ENCODE measurements at regions not wholly inside any gene's neighbourhood (a gene's known extent, or its start where the extent isn't known, plus 50 kb on each side); places are given as distances from the start of the nearest gene placed in this dataset.

GRCh38 chr12:16415155-16415554 lies 67.7 kb downstream of the MGST1 start:
- ChIA-PET CTCF (no interaction called here), POLR2A (no interaction called here)
- H3K4me3 Mint-ChIP-seq = no peak overlapping the region
- peaks cover 2% of the 10 kb centered on the region for H3K9me3 Mint-ChIP-seq
- no peak overlapping the region for H3K27ac Mint-ChIP-seq
- no peaks in the 10 kb centered on the region for H3K27me3 Mint-ChIP-seq
- DNase-seq = no peak
- no peaks in the 10 kb centered on the region for H3K36me3 Mint-ChIP-seq (ENCODE audit: low read depth)
- H3K4me1 Mint-ChIP-seq = no peaks in the 10 kb centered on the region

- no peaks in the 10 kb centered on the region for H3K27me3 Mint-ChIP-seq
- CTCF ChIA-PET = no interaction called here
- H3K4me1 Mint-ChIP-seq = no peaks in the 10 kb centered on the region
- H3K9me3 Mint-ChIP-seq = peaks cover 4% of the 10 kb centered on the region
- no peak overlapping the region for H3K4me3 Mint-ChIP-seq
- no peak overlapping the region for H3K27ac Mint-ChIP-seq
- POLR2A ChIA-PET = no interaction called here
- no peak for DNase-seq
- H3K36me3 Mint-ChIP-seq (ENCODE audit: low read depth) = no peaks in the 10 kb centered on the region
Observed at GRCh38 chr12:16417058-16417457, 69.6 kb downstream of the MGST1 start.

- CTCF ChIA-PET = no interaction called here
- Mint-ChIP-seq H3K27me3 (no peaks in the 10 kb centered on the region), H3K27ac (no peak overlapping the region), H3K4me1 (no peaks in the 10 kb centered on the region), H3K36me3 (ENCODE audit: low read depth) (no peaks in the 10 kb centered on the region), H3K4me3 (no peak overlapping the region), H3K9me3 (peaks cover 9% of the 10 kb centered on the region)
- POLR2A ChIA-PET = no interaction called here
- no peak for DNase-seq
Observed at GRCh38 chr12:16421806-16422205, 74.4 kb downstream of the MGST1 start.

GRCh38 chr12:16424531-16424930 lies 77.1 kb downstream of the MGST1 start:
- no peaks in the 10 kb centered on the region for H3K36me3 Mint-ChIP-seq (ENCODE audit: low read depth)
- no peak overlapping the region for H3K27ac Mint-ChIP-seq
- H3K27me3 Mint-ChIP-seq = no peaks in the 10 kb centered on the region
- no peak for DNase-seq
- H3K4me3 Mint-ChIP-seq = no peak overlapping the region
- no peaks in the 10 kb centered on the region for H3K4me1 Mint-ChIP-seq
- CTCF ChIA-PET = no interaction called here
- peaks cover 12% of the 10 kb centered on the region for H3K9me3 Mint-ChIP-seq
- POLR2A ChIA-PET = no interaction called here

GRCh38 chr12:16435875-16436554 lies 88.6 kb downstream of the MGST1 start:
- peaks cover 8% of the 10 kb centered on the region for H3K9me3 Mint-ChIP-seq
- H3K27ac Mint-ChIP-seq = no peak overlapping the region
- no peak overlapping the region for H3K4me3 Mint-ChIP-seq

GRCh38 chr12:16437281-16437816 lies 89.9 kb downstream of the MGST1 start:
- H3K27me3 Mint-ChIP-seq = no peaks in the 10 kb centered on the region
- POLR2A ChIA-PET = no interaction called here
- H3K4me3 Mint-ChIP-seq = no peak overlapping the region
- no peak for DNase-seq
- H3K36me3 Mint-ChIP-seq (ENCODE audit: low read depth) = no peaks in the 10 kb centered on the region
- H3K27ac Mint-ChIP-seq = no peak overlapping the region
- H3K9me3 Mint-ChIP-seq = peaks cover 6% of the 10 kb centered on the region
- H3K4me1 Mint-ChIP-seq = no peaks in the 10 kb centered on the region
- CTCF ChIA-PET = no interaction called here

More at GRCh38 chr12:16435875-16436554, 88.6 kb downstream of the MGST1 start:
- DNase-seq = no peak
- H3K4me1 Mint-ChIP-seq = no peaks in the 10 kb centered on the region
- ChIA-PET CTCF (no interaction called here), POLR2A (no interaction called here)
- no peaks in the 10 kb centered on the region for H3K36me3 Mint-ChIP-seq (ENCODE audit: low read depth)
- H3K27me3 Mint-ChIP-seq = no peaks in the 10 kb centered on the region

- no peaks in the 10 kb centered on the region for H3K36me3 Mint-ChIP-seq (ENCODE audit: low read depth)
- H3K27me3 Mint-ChIP-seq = no peaks in the 10 kb centered on the region
- no peak overlapping the region for H3K27ac Mint-ChIP-seq
- no peak overlapping the region for H3K4me3 Mint-ChIP-seq
- ChIA-PET CTCF (no interaction called here), POLR2A (no interaction called here)
- H3K4me1 Mint-ChIP-seq = no peaks in the 10 kb centered on the region
- peaks cover 5% of the 10 kb centered on the region for H3K9me3 Mint-ChIP-seq
- DNase-seq = no peak
Observed at GRCh38 chr12:16437926-16438325, 90.5 kb downstream of the MGST1 start.

- no peaks in the 10 kb centered on the region for H3K36me3 Mint-ChIP-seq (ENCODE audit: low read depth)
- no peak overlapping the region for H3K4me3 Mint-ChIP-seq
- POLR2A ChIA-PET = no interaction called here
- CTCF ChIA-PET = no interaction called here
- H3K4me1 Mint-ChIP-seq = no peaks in the 10 kb centered on the region
- no peak overlapping the region for H3K27ac Mint-ChIP-seq
- no peak for DNase-seq
- no peaks in the 10 kb centered on the region for H3K27me3 Mint-ChIP-seq
- H3K9me3 Mint-ChIP-seq = peaks cover 9% of the 10 kb centered on the region
Observed at GRCh38 chr12:16449459-16449858, 102.0 kb downstream of the MGST1 start.

- no peak overlapping the region for H3K27ac Mint-ChIP-seq
- H3K36me3 Mint-ChIP-seq (ENCODE audit: low read depth) = no peaks in the 10 kb centered on the region
- ChIA-PET CTCF (no interaction called here), POLR2A (no interaction called here)
- no peaks in the 10 kb centered on the region for H3K27me3 Mint-ChIP-seq
- H3K4me3 Mint-ChIP-seq = no peak overlapping the region
- no peaks in the 10 kb centered on the region for H3K4me1 Mint-ChIP-seq
- peaks cover 3% of the 10 kb centered on the region for H3K9me3 Mint-ChIP-seq
- no peak for DNase-seq
Observed at GRCh38 chr12:16453319-16453718, 105.9 kb downstream of the MGST1 start.

- Mint-ChIP-seq H3K4me3 (no peak overlapping the region), H3K27me3 (no peaks in the 10 kb centered on the region), H3K27ac (no peak overlapping the region), H3K36me3 (ENCODE audit: low read depth) (no peaks in the 10 kb centered on the region), H3K9me3 (peaks cover 3% of the 10 kb centered on the region), H3K4me1 (no peaks in the 10 kb centered on the region)
- POLR2A ChIA-PET = no interaction called here
- CTCF ChIA-PET = no interaction called here
- no peak for DNase-seq
Observed at GRCh38 chr12:16454481-16454880, 107.0 kb downstream of the MGST1 start.

GRCh38 chr12:16458521-16459078 lies 111.2 kb downstream of the MGST1 start:
- Mint-ChIP-seq H3K27me3 (no peaks in the 10 kb centered on the region), H3K27ac (no peak overlapping the region), H3K36me3 (ENCODE audit: low read depth) (no peaks in the 10 kb centered on the region), H3K4me1 (no peaks in the 10 kb centered on the region), H3K4me3 (no peak overlapping the region), H3K9me3 (no peaks in the 10 kb centered on the region)
- ChIA-PET CTCF (no interaction called here), POLR2A (interaction anchor here (0.8 kb wide), 1 partner anchor 681 kb away, joined by 3 read pairs; no protein-coding TSS in a partner anchor)
- DNase-seq = no peak

- Mint-ChIP-seq H3K36me3 (ENCODE audit: low read depth) (no peaks in the 10 kb centered on the region), H3K27me3 (no peaks in the 10 kb centered on the region), H3K4me3 (no peak overlapping the region), H3K27ac (no peak overlapping the region), H3K4me1 (no peaks in the 10 kb centered on the region), H3K9me3 (peaks cover 8% of the 10 kb centered on the region)
- POLR2A ChIA-PET = no interaction called here
- DNase-seq = no peak
- CTCF ChIA-PET = no interaction called here
Observed at GRCh38 chr12:16467272-16467671, 119.8 kb downstream of the MGST1 start.

GRCh38 chr12:16472631-16473030 lies 125.2 kb downstream of the MGST1 start:
- POLR2A ChIA-PET = no interaction called here
- H3K4me1 Mint-ChIP-seq = no peaks in the 10 kb centered on the region
- no peak overlapping the region for H3K27ac Mint-ChIP-seq
- peaks cover 10% of the 10 kb centered on the region for H3K9me3 Mint-ChIP-seq
- no peak for DNase-seq
- H3K27me3 Mint-ChIP-seq = no peaks in the 10 kb centered on the region
- H3K4me3 Mint-ChIP-seq = no peak overlapping the region
- no peaks in the 10 kb centered on the region for H3K36me3 Mint-ChIP-seq (ENCODE audit: low read depth)
- CTCF ChIA-PET = no interaction called here

- no peaks in the 10 kb centered on the region for H3K27me3 Mint-ChIP-seq
- H3K4me1 Mint-ChIP-seq = no peaks in the 10 kb centered on the region
- H3K27ac Mint-ChIP-seq = no peak overlapping the region
- H3K9me3 Mint-ChIP-seq = peaks cover 10% of the 10 kb centered on the region
- ChIA-PET POLR2A (no interaction called here), CTCF (no interaction called here)
- no peak for DNase-seq
- no peaks in the 10 kb centered on the region for H3K36me3 Mint-ChIP-seq (ENCODE audit: low read depth)
- no peak overlapping the region for H3K4me3 Mint-ChIP-seq
Observed at GRCh38 chr12:16473610-16474326, 126.3 kb downstream of the MGST1 start.
